Middle frontal gyrus (tissue), 1 donor: ENCODE measurements at regions not wholly inside any gene's neighbourhood (a gene's known extent, or its start where the extent isn't known, plus 50 kb on each side); places are given as distances from the start of the nearest gene placed in this dataset.

Experiments used
- DNase-seq: peaks from one replicate; pipeline ENCODE4 v3.0.0-alpha.2; 2015; ENCODE audit warnings: low spot score; ENCODE audit errors: extremely low spot score

DNA sequence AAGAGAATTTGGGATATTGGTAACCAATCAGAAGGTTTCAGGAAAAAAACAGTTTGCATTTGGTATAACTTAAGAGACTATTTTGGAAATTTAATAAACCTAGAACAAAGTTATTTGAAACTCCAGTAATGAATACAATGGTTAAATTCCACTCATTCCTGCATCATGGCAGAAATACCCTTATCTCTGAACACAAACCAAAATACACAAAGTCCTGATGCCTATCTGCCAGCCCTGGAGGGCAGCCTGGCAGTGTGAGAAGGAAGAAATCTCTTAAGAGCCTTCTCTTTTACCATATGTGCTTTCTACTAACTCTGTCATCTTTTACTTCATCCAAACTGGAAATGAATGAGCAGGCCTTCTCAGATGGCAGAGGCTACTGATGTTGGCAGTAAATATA, 147.1 kb upstream of the LYZL1 start:
- no peak for DNase-seq

GRCh38 chr10:29142516-29143314, 146.2 kb upstream of the LYZL1 start:
- no peak for DNase-seq

- no peak for DNase-seq
Observed at GRCh38 chr10:29144126-29144525, 144.7 kb upstream of the LYZL1 start.

GRCh38 chr10:29146311-29147100, 142.4 kb upstream of the LYZL1 start:
- DNase-seq, result no peak

- DNase-seq, result no peak
Observed at GRCh38 chr10:29150010-29150409, 138.9 kb upstream of the LYZL1 start.

DNA sequence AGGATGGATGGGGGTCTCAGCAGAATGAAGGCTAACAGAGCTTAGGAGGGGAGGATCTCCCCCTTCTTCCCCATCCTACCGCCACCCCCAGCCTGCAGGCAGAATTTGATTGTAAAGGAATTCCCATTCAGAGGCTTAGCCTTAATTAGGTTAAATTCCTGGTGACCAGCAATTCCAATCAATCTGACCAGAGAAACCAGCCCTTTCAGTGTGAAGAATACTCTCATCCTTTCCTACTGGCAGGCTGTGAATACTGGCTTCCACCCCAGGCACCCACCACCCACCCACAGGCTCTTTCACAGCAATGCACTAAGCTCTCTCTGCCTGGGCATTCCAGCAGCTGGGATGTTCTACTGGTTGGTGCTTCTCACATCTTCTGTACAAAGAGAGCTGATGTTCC, 137.9 kb upstream of the LYZL1 start:
- DNase-seq, result no peak

- no peak for DNase-seq
Observed at GRCh38 chr10:29157321-29157720, 131.5 kb upstream of the LYZL1 start.

- DNase-seq, result no peak
Observed at GRCh38 chr10:29158066-29158465, 130.8 kb upstream of the LYZL1 start.

- DNase-seq, result no peak
Observed at GRCh38 chr10:29160150-29160617, 128.7 kb upstream of the LYZL1 start.

- no peak for DNase-seq
Observed at GRCh38 chr10:29163746-29164145, 125.1 kb upstream of the LYZL1 start.

DNA sequence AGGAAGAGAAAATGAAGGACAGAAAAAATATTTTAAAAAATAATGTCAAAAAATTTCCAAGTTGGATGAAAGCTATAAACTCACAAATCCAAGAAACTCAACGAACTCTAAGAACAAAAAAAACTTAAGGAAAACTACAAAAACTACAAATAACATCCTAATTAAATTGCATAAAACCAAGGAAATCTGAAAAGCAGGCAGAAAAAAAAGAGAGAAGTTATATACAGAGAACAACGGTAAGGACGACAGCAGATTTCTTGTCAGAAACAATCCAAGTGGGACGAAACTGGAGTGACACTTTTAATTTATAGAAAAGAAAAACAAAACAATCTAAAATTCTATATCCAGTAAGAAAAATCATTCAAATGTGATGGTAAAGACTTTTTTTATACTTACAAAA, 122.2 kb upstream of the LYZL1 start:
- DNase-seq, result no peak

- no peak for DNase-seq
Observed at GRCh38 chr10:29169021-29169420, 119.8 kb upstream of the LYZL1 start.

DNA sequence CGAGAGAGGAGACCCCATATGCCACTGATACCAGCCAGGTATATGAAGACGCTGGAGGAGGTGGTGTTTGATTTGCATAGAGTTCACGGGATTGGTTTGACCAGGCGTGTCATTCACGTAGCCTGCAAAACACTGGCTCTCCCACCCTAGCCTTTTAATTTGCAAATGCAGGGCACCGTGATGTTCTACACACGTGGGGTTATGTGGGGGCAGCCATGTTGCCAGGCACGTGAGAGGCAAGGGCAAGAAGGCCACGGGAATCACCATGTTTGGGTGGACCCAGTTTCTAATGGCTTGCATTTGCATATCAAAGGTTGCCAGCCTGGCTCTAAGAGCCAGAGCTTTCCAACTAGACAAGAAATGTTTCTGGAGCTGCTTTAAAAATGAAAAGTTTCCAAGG, 117.2 kb upstream of the LYZL1 start:
- no peak for DNase-seq

GRCh38 chr10:29174389-29174788, 114.5 kb upstream of the LYZL1 start:
- no peak for DNase-seq

- DNase-seq, result no peak
Observed at GRCh38 chr10:29176845-29177832, 111.7 kb upstream of the LYZL1 start.

GRCh38 chr10:29181936-29182335, 106.9 kb upstream of the LYZL1 start:
- no peak for DNase-seq

- no peak for DNase-seq
Observed at GRCh38 chr10:29183301-29183945, 105.4 kb upstream of the LYZL1 start.

DNA sequence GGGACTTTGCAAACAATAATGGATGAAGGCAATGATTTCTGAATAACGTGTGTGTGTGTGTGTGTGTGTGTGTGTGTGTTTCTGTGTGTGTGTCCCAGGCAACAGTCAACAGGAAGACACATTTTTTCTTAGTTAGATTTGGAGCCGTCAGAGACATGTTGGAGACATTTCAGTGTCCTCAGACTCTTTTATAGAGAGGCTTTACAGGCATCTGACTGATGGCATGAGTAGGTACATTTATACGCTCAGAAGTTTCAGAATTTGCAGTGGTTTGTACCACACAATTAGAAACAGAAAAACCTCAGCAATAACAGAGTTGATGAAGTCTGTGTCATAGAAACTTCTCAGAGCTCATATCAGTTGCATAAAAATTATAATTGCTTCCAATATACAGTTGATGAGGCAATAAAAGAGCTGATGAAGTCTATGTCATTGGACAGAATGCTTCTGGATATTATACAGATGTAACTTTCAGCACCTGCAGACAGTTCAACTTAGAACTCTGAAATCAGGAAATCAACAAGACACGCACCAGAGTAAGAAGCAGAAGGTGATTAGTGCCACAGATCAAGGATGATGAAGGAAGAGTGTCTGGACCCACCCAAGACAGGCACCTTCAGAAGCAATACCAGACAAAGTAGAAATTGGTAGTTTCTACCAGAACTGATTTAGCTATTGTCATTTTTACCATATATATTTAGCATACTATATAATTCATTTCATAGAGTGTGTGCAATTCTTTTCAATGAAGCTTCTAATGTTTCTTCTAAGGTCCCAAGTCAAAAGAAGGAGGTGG, 104.5 kb upstream of the LYZL1 start:
- no peak for DNase-seq

DNA sequence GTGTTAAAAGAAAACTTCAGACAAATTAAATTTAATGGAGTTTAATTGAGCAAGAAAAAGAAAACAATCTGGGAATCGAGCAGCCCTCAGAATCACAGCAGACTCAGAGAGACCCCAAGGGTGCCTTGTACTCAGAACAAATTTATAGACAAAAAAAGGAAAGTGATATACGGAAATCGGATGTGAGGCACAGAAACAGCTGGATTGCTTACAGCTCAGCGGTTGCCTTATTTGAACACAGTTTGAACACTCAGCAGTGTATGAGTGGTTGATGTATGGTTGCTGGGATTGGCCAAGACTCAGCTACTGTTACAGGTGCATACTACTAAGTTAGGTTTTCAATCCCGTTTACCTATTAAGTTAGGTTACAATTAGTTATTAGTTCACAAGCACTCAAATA, 103.8 kb upstream of the LYZL1 start:
- no peak for DNase-seq

DNA sequence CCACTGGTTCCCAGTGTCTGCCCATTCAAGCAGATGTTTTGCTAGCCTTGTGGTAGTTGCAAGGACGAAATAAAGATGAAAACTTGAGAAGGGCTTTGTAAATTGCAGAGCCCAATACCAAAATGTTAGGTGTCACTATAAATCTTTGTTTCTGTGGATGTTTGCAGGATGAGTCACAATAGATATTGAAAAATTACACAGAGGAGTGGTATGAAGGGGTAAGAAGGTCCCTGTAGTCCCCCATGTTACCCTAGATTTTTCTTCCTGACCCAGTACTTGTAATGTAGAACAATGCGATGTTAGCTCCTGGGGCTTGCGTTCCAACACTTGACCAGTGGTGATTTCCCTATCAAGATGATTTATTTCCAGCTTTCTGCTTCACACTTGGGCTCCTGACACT, 102.6 kb upstream of the LYZL1 start:
- no peak for DNase-seq
